ENCODE measurements at regions not wholly inside any gene's neighbourhood (a gene's known extent, or its start where the extent isn't known, plus 50 kb on each side); places are given as distances from the start of the nearest gene placed in this dataset.

GRCh38 chr21:22063140-22063539, 1064.9 kb downstream of the NCAM2 start:
- no peak for DNase-seq (ENCODE audit: low read depth)
- TF ChIP-seq CTCF (IDR thresholded peaks at IDR 0.05; ENCODE audit: insufficient read depth, low read length), result no peak
- no peak overlapping the region for H3K4me3 ChIP-seq (ENCODE audit: low read depth, low read length)

GRCh38 chr21:22076471-22076870, 1078.3 kb downstream of the NCAM2 start:
- no peak for DNase-seq (ENCODE audit: low read depth)
- H3K4me3 ChIP-seq (ENCODE audit: low read depth, low read length), result no peak overlapping the region
- no peak for TF ChIP-seq CTCF (IDR thresholded peaks at IDR 0.05; ENCODE audit: insufficient read depth, low read length)

GRCh38 chr21:22083899-22084298, 1085.7 kb downstream of the NCAM2 start:
- TF ChIP-seq CTCF (IDR thresholded peaks at IDR 0.05; ENCODE audit: insufficient read depth, low read length), result no peak
- DNase-seq (ENCODE audit: low read depth), result no peak
- H3K4me3 ChIP-seq (ENCODE audit: low read depth, low read length), result no peak overlapping the region

- TF ChIP-seq CTCF (IDR thresholded peaks at IDR 0.05; ENCODE audit: insufficient read depth, low read length), result no peak
- DNase-seq (ENCODE audit: low read depth), result no peak
- no peak overlapping the region for H3K4me3 ChIP-seq (ENCODE audit: low read depth, low read length)
Observed at GRCh38 chr21:22096314-22096713, 1098.1 kb downstream of the NCAM2 start.

GRCh38 chr21:22106720-22107410, 1108.7 kb downstream of the NCAM2 start:
- no peak for TF ChIP-seq CTCF (IDR thresholded peaks at IDR 0.05; ENCODE audit: insufficient read depth, low read length)
- DNase-seq (ENCODE audit: low read depth), result no peak
- no peak overlapping the region for H3K4me3 ChIP-seq (ENCODE audit: low read depth, low read length)

- no peak overlapping the region for H3K4me3 ChIP-seq (ENCODE audit: low read depth, low read length)
- TF ChIP-seq CTCF (IDR thresholded peaks at IDR 0.05; ENCODE audit: insufficient read depth, low read length), result no peak
- no peak for DNase-seq (ENCODE audit: low read depth)
Observed at GRCh38 chr21:22115746-22116145, 1117.5 kb downstream of the NCAM2 start.

All from fibroblast of the aortic adventitia (primary cell).